ENCODE measurements at regions not wholly inside any gene's neighbourhood (a gene's known extent, or its start where the extent isn't known, plus 50 kb on each side); places are given as distances from the start of the nearest gene placed in this dataset.

- Histone ChIP-seq H2AFZ (ENCODE audit: low read length) (no peak overlapping the region), H3K14ac (ENCODE audit: insufficient read length) (no peak overlapping the region), H3K79me2 (ENCODE audit: control insufficient read depth in 1 of 2, insufficient read depth in 2 of 2, low read length in 2 of 2) (no peaks in the 10 kb centered on the region), H3K9me3 (ENCODE audit: insufficient read depth in 2 of 2, low read depth in 1 of 2, low read length in 1 of 2) (no peaks in the 10 kb centered on the region), H3K18ac (ENCODE audit: extremely low read depth, low read length) (no peak overlapping the region), H3K36me3 (ENCODE audit: control insufficient read depth in 2 of 4, insufficient read depth in 4 of 4, low read length in 3 of 4) (no peaks in the 10 kb centered on the region), H2BK120ac (replicated peaks; ENCODE audit: low read depth, low read length) (no peak overlapping the region), H3K27me3 (replicated peaks in 1 of 4; ENCODE audit: control insufficient read depth in 3 of 4, extremely low read depth in 1 of 4, insufficient read depth in 3 of 4, low read length in 3 of 4) (no peaks in the 10 kb centered on the region), H2BK5ac (ENCODE audit: low read depth, low read length) (no peak overlapping the region), H3K9ac (replicated peaks in 1 of 4; ENCODE audit: extremely low read depth in 1 of 4, low read depth in 3 of 4, low read length in 3 of 4) (no peak overlapping the region), H3K4me3 (ENCODE audit: extremely low read depth in 1 of 4, insufficient read depth in 2 of 4, low read depth in 3 of 4, low read length in 4 of 4) (no peak overlapping the region), H3K27ac (ENCODE audit: low read depth, low read length) (no peak overlapping the region), H4K5ac (ENCODE audit: insufficient read length, low read depth, low read length) (no peak overlapping the region), H2BK12ac (ENCODE audit: low read depth, low read length) (no peak overlapping the region), H3K23me2 (ENCODE audit: low read depth, low read length) (no peaks in the 10 kb centered on the region), H2AK5ac (ENCODE audit: low read depth, low read length) (no peak overlapping the region), H3K4me2 (ENCODE audit: insufficient read depth in 1 of 2, low read depth in 2 of 2, low read length in 2 of 2) (no peak overlapping the region), H3K79me1 (ENCODE audit: low read depth, low read length) (no peaks in the 10 kb centered on the region), H3K56ac (replicated peaks; ENCODE audit: insufficient read length, low read depth, low read length) (no peak overlapping the region), H2BK15ac (ENCODE audit: low read length) (no peak overlapping the region), H4K20me1 (replicated peaks in 1 of 2; ENCODE audit: control insufficient read depth in 1 of 2, insufficient read depth in 2 of 2, low read length in 2 of 2) (no peaks in the 10 kb centered on the region), H4K8ac (ENCODE audit: extremely low read depth, insufficient read depth, low read length) (no peak overlapping the region), H3K23ac (ENCODE audit: insufficient read length) (no peak overlapping the region), H4K91ac (replicated peaks; ENCODE audit: insufficient read length, low read length) (no peak overlapping the region), H2BK20ac (ENCODE audit: low read length) (no peak overlapping the region), H3K4me1 (replicated peaks in 1 of 4; ENCODE audit: control insufficient read depth in 3 of 4, insufficient read depth in 4 of 4, low read length in 3 of 4) (no peaks in the 10 kb centered on the region), H3K4ac (replicated peaks; ENCODE audit: insufficient read length, low read depth, low read length) (no peak overlapping the region)
- ChIA-PET POLR2A (ENCODE audit: partially characterized antibody) (no interaction called here), CTCF (ENCODE audit: partially characterized antibody) (no interaction called here)
- WGBS, 2 experiments (ENCODE audit: extremely low coverage in 1 of 2, insufficient coverage in 1 of 2, insufficient read length in 1 of 2, insufficient replicate concordance in 2 of 2, low coverage in 1 of 2, low lambda C conversion rate in 2 of 2, missing lambda C conversion rate in 1 of 2): 88% methylated on average over 3 of the region's 3 CpGs; no CpG with 5 or more reads in 1 of the 2 experiments
- TF ChIP-seq SRF (IDR thresholded peaks at IDR 0.05; ENCODE audit: low read depth, low read length) (no peak), JUND (IDR thresholded peaks at IDR 0.05; ENCODE audit: low read length) (no peak), EZH2 (IDR thresholded peaks at IDR 0.05; ENCODE audit: low read depth, low read length, severe bottlenecking) (no peak), SAP30 (IDR thresholded peaks at IDR 0.05; ENCODE audit: insufficient read depth, insufficient replicate concordance, low read length) (no peak)
- DNase-seq (ENCODE audit: low read depth in 1 of 2, low spot score in 2 of 2) (no peak), FAIRE-seq (no peak)
Measured at GRCh38 chr13:76446191-76446590, 440.0 kb downstream of the KCTD12 start.

All from H1 (cell line).